Stimulated activated naive CD8-positive, alpha-beta T cell treated with anti-CD3 and anti-CD28 coated beads, Interleukin-15, Interleukin-2, amounts not matched to agents 100 U/mL and 50 U/mL, for 24 hours (primary cell): ENCODE measurements at regions not wholly inside any gene's neighbourhood (a gene's known extent, or its start where the extent isn't known, plus 50 kb on each side); places are given as distances from the start of the nearest gene placed in this dataset.
"Not testable (repeated sequence)": the region's sequence is repeated elsewhere in the genome, so short reads cannot be mapped to it uniquely, and the experiment has no call there.

ENCODE experiments used
- ATAC-seq: fragments of 150-1000 bp; cut with Tn5 transposase; one replicate; pipeline ENCODE4 v1.10.0; 2021
- DNase-seq: peaks from one replicate; pipeline ENCODE4 v3.0.0; 2021

DNA sequence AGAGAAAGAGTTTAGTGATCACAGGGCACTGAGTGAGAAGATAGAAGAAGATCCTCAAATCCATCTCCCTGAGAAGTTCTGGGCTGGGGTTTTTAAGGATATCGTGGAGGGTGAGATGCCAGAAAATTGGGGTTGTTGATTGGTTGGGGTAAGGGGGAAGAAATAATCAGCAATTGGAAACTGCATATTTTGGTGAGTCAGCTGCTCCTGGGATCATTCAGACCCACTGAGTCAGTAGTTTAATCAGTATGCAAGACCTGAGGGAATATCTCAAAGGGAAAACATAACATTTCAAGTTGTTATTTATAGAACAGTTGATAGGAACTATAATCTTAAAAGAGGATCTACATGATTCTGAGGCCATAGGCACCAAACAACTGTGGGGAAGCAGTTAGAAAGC lies 183.4 kb downstream of the FCRL5 start:
- DNase-seq, ATAC-seq: not testable (repeated sequence)

DNA sequence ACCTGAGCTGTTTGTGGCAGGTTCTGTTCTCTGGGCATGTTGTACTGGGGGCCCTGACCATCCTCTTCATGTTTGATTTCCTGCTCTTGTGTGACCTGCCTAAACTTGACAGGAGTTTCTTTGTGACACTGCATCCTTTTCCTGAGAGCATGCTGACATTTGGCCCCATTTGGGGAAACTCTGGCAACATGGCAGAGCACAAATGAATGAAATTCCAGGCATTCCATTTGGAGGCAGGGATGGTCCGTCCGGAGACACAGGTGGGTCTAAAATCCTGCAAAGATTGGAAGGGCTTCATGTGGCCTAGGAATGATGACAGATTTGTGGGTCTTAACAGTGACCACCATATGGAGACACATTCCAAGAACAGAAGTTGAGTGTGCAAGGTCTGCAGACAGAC lies 184.0 kb downstream of the FCRL5 start:
- ATAC-seq, result no peak
- no peak for DNase-seq

DNA sequence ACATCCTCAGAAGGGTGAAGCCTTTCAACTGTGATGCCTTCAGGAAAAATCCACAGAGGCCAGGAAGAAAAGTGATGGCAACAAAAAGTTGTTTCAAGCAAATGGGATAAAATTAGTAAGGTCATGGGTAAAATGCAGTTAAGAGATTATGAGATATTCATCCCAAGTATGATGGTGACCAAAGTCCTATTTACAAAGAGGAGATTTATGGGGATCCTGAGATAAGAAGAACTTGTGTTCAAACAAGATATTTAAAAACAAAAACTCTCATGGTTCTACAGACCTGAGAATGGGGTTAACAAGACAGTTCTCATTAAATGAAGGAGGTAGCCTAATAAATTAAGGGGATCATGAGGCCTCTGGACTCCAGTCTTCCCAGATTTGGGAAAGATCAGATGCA lies 184.4 kb downstream of the FCRL5 start:
- ATAC-seq, result no peak
- DNase-seq, result no peak

DNA sequence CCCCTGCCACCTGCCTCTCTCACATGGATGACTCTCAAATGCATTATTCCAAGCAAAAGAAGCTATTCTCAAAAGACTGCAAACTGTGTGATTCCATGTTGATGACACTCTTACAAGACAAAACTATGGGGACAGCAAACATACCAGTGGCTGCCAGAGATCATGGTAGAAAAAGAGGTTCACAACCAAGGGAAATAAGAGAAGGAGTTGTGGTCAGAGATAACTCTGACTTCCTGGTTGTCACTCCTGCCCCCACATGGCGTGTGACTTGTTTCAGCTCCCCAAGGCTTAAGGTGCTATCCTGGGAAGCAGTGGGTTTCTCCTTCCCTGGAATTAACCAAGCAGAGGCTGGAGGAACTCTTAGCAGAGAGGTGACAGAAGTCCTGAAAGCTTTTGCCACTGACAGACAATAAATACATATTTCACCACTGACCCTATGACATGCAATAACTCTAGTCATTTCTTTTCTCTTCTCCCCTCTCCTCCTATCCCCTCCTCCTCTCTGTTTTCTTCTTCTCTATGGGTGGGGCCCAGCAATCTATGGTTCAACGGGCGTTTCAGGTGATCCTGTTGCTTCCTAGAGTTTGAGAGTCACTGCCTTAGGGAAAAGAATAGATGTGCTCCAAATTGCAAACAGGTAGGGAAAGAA lies 185.1 kb downstream of the FCRL5 start:
- ATAC-seq (no peak), DNase-seq (no peak)

DNA sequence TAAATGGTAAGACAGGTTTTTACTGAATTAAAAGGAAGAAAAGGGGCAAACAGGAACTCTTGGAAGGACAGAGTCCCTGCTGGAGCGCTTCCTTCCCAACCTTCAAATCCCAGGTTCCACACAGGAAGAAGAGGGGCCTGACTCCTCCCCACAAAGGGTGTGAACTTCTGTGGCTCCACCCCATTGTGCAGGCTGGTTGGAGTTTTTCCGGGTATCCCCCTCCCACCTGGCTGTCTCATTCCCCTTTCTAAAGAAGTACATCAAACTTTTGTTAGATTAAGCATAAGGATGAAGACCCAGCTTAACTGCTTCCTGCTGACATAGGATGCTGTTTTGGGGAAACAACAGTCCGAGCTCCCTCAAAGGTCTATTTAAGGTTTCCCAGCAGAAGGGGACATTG lies 187.7 kb downstream of the FCRL5 start:
- ATAC-seq (no peak), DNase-seq (no peak)

DNA sequence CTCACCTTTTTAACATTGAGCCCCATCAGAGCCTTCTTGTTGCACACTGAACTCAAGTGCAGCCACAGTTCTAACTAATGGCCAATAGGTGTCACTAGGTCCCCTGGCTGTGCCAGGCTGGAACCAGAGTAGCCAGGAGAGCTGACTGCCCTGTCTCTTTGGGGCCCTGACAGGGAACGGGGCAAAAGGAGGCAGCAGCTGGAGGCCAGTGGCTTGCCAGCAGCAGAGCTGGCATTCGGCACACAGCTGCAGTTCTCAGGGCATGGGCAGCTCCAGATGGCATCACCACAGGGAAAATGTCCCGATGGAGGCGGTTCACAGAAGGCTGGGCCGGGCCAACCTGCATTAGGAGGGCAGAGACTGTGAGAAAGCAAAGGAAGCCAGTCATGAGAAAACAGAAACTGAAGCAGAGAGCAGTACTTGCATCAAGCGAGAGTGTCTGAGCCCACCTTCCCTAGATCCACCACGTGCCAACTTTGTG lies 188.6 kb downstream of the FCRL5 start:
- peak; percentile 61 for ATAC-seq
- no peak for DNase-seq

DNA sequence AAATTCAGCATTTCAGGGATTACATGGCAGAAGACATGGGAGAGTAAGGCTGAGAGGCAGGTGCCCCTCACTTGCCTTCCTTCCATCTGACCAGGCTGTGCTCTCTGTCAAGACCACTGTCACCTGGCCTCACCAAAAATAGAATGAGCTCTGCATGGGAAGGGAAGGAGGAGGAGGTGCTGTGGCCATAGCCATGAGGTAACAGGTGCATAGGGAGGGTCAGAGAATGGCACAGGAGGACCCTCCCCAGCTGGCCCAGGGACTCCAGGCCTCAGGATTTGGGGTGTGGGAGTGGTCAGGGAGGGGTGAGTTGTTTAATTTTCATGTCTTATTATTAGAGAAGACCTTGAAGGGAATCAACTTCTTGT lies 192.3 kb downstream of the FCRL5 start:
- DNase-seq, result no peak
- ATAC-seq, result no peak

DNA sequence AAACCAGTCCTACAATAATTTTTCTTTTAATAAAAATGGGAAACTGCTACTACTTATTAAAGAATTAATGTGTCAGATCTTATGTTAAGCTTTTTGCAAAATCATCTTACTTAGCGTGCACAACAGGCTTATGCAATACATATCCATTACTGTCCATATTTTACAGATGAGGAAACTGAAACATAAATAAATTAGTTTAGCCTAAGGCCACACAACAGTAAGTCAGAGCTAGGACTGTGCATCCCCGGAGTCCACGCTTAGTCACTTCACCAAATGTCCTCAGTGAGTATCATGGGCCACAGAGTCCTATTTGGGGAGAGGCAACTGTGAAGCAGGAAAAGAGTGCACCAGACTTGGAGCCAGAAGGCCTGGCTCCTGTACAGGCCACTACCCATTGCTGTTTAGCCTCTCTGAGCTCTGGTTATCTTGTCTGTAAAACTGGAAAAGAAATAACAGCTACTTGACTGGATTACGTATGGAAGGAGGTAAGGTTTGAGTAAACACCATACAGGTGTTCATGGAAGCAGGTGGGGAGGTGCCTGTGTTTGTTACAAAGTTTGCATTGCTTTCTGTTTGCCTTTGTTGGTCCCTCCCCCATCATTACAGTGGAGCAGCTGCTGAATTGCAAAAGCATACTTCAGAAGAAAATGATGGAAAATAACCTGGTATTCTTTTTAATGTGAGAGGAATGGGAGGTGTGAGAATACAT lies 192.8 kb downstream of the FCRL5 start:
- ATAC-seq, result no peak
- DNase-seq, result no peak

DNA sequence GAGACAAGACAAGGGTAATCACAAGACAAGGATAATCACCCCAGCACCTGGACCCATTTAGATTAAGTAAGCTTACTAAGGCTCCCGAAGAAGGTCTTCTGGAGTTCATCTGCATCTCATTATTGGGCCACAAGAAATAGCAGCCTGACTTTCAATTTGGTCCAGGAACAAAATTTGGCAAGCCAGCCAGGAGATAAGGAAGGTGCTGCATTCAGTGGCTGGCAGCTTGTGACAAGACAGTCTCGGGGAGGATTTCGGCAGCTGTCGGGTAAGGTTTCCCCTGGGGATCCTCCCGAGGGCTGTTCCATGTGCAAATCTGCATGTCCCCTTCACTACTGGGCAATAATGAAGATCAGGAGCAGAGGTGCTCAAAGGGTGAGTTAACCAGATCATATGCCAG lies 195.2 kb downstream of the FCRL5 start:
- DNase-seq (no peak), ATAC-seq (no peak)

DNA sequence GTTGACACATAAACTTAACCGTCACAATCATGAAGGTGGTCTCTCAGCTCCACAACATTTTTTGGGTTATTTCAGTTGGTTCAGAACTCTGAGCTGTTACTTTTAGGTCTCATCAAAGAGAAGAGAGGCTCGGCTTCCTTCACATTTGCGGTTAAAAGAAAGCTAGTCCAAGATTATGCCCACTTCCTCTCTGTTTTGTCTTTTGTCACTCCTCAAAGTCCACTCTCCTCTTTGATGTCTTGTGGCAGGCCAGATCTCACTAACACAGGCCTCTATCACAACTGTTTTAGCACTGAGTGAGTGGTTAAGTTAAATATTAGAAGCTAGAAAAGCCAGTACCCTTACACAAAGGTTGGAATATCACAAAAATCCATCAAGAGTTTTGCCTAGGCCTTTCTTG lies 195.7 kb downstream of the FCRL5 start:
- ATAC-seq, result no peak
- no peak for DNase-seq

DNA sequence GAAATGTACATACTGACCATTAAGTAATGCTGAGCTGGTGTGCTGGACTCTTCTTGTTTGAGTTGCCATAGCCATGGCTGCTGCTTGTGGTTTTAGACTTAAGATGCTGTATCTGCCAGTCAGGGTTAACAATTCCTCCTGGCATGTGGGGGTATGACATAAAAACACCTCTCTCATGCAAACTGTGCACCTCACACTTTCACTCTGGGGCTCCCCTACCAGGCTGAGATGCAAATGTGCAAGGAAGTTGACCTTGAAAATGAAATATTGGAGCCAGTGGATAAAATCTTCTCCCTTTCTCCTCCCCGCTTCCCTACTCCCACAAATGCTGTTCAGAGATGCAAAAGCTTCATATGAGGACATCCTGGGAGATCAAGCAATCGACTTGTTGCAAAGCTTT lies 198.8 kb downstream of the FCRL5 start:
- ATAC-seq (no peak), DNase-seq (no peak)

DNA sequence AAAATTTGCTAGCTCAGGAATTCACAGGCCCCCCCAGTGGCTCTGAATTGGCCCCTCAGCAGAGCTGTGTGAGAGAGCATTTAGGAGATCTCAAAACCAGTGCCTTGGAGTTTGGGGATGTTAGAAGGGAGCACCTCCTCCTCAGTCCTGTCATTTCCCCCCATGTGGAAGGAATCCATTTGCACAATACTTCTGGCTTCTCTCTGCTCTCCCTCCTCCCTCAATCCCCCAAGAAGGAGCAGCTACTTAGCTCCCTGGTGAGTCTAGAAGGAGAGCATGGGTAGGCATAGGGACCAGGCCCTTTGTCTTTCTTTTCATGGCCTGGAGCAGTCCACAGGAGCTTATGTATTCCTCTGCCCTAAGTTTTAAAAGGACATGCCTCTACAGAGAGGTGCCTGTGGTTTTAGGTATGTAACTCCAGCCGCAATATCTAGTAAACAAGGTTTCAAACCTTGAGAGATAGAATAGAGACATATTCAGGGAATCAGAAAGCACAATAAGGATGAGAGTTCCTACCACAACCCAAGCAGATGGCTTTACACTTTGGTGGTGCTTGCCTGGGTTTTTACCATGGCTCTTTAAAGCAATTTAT lies 199.4 kb downstream of the FCRL5 start:
- no peak for ATAC-seq

DNA sequence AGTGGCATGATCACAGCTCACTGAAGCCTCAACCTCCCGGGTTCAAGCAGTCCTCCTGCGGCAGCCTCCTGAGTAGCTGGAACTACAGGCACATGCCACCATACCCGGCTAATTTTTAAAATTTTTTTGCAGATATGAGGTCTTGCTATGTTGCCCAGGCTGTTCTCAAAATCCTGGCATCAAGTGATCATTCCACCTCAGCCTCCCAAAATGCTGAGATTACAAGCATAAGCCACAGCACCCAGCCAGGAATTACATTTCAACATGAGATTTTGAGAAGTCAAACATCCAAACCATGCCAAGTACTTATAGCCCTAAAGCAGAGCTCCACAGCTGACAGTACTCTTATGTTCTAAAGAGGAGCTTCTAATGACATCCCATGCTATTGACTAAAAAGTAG lies 200.1 kb downstream of the FCRL5 start:
- ATAC-seq (no peak), DNase-seq (no peak)

More for the DNA sequence above, 199.4 kb downstream of the FCRL5 start:
- no peak for DNase-seq

DNA sequence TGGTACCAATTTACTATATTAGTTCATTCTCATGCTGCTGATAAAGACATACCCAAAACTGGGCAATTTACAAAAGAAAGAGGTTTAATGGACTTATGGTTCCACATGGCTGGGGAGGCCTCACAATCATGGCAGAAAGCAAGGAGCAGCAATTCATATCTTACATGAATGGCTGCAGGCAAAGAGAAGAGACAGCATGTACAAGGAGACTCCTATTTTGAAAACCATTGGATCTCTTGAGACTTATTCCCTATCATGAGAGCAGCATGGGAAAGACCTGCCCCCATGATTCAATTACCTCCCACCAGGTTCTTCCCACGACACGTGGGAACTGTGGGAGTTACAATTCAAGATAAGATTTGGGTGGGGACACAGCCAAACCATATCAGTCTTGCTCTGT lies 200.5 kb downstream of the FCRL5 start:
- ATAC-seq, DNase-seq: not testable (repeated sequence)

DNA sequence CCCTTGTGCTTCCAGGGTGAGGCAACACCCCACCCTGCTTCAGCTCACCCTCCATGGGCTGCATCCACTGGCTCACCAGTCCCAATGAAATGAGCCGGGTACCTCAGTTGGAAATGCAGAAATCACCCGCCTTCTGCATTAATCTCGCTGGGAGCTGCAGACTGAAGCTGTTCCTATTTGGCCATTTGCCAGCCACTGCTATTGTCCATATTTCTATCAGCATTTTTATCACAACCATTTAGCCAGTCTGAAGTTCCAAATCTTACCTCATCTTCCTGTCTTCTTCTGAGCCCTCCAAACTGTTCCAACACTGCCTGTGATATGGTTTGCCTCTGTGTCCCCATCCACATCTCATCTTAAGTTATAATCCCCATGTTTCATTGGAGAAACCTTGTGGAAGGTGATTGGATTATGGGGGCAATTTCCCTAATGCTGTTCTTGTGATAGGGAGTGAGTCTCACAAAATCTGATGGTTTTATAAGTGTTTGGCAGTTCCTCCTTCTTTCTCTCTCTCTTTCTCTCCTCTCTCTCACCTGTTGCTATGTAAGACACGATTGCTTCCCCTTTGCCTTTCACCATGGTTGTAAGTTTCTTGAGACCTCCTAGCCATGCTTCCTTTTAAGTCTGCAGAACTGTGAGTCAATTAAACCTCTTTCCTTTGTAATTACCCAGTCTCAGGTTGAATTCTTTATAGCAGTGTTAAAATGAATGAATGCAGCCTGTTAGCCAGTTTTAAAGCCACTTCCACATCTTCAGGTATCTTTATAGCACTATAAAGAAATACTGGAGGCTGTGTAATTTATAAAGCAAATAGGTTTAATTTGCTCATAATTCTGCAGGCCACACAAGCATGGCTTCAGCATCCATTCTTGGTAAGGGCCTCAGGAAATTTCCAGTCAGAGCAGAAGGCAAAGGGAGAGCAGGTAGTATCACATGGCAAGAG lies 203.5 kb downstream of the FCRL5 start:
- DNase-seq (no peak), ATAC-seq (no peak)

DNA sequence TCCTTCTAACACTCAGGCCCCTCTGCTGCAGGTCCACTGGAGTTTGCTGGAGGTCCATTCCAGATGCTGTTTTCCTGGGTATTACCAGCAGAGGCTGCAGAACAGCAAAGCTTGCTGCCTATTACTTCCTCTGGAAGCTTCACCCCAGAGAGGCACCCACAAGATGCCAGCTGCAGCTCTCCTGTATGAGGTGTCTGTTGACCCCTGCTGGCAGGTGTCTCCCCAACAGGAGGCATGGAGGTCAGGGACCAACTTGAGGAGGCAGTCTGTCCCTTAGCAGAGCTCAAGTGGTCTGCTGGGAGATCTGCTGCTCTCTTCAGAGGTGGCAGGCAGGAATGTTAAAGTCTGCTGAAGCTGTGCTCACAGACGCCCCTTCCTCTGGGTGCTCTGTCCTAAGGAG lies 204.8 kb downstream of the FCRL5 start:
- ATAC-seq, result no peak
- DNase-seq, result no peak

DNA sequence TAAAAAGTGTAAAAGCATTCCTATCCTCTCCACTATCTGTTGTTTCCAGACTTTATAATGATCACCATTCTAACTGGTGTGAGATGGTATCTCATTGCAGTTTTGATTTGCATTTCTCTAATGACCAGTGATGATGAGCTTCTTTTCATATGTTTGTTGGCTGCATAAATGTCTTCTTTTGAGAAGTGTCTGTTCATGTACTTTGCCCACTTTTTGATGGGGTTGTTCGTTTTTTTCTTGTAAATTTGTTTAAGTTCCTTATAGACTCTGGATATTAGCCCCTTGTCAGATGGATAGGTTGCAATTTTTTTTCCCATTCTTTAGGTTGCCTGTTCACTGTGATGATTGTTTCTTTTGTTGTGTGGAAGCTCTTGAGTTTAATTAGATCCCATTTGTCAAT lies 199.6 kb upstream of the ETV3 start:
- ATAC-seq, DNase-seq: not testable (repeated sequence)

DNA sequence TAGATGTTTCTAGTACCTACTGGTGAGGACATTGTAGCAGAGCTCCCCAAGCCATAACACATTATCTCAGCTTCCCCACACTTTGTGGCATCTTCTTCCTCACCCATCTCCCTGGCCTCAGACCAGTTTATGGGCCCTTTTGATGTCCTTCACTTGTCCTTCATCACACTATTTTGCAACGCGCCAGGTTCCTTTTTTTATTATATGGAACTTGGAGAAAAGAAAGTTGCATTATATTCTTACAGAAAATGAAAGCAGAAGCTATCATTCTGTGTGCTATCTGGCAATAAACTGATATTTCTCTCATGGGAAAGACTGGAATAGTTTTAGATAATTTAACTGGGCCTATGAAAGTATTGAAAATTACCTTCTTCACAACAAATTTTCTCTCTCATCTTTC lies 196.9 kb upstream of the ETV3 start:
- no peak for ATAC-seq
- DNase-seq, result no peak

DNA sequence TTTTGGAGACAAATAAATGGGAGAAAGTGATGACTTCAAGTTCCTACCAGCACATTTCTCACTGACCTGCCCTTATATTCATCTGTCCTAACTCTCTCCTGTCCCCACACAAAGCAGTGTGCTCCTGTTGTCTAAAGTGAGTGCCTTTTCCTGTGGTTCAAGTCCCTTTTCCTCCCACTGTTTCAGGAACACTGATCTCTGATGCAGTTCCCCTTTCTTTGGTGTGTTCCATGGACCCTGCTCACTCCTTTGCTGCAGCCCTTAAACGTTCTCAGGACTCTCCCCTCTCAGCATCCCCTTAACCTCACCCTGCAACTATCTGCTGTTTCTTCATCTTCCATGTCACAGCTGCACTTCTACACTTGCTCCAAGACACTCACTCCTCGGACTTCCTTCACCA lies 195.8 kb upstream of the ETV3 start:
- no peak for ATAC-seq
- DNase-seq, result no peak

DNA sequence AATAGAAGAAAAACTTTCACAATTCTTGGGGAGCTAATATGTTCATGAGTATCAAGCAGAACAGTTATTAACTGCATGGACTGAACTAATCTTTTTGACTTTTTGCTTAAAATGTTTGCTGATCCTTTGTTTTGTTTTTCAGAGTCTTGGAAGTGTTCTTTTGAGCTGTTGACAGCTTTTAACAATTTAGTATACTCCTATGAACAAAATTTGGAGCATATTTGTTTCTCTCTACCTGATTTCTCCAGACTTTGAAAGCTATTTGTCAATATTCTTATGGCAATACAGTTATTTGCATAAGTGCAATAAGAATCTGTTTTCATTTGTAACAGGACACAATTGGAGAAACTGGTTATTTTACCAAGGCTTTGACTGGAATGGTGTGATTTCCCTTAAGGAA lies 192.0 kb upstream of the ETV3 start:
- not testable (repeated sequence) for DNase-seq, ATAC-seq

DNA sequence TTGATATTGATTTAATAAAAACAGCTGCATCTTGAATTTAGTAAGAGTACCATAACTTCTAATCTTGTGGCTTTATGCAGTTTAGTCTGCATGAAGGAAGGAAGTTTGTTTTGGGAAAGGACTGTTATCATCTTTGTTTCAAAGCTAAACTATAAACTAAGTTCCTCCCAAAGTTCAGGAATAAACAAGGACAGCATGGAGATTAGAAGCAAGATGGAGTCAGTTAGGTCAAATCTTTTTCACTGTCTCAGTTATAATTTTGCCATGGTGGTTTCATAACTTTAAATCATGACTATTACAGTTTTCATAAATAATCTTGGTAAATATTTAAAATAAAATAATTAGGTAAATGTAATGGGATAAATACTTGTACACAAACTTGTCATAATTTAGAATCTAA lies 189.9 kb upstream of the ETV3 start:
- ATAC-seq, DNase-seq: not testable (repeated sequence)

DNA sequence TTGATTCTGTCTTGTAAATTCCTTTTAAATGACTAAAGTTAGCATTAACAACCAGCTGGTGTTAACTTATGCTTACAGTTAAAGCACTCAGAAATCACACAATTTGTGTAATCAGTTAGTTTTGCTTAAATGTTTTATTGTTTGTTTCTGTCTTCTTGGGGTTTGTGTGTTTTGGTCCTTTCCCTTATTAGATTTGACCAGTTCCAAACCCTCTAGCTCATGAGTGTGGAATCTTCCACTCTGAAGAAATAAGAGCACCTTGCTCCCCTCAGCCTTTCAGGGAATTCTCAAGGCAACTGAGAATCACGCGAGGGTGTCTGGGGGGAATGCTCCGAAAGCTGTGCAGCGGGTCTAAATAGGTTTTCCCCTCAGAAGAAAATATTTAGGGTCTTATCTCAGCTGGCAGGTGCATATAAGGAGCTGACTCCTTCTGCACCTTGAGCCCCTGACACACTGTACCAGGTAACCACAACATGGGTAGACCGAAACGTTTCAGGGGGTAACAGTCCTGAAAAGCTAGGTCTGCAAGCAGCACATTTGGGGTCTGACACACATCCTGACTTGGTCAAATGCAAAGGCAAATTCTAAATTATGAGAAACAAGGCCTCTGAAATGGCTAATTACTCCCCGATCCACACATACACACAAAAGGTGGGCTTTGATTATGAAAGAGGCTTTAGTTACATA lies 188.1 kb upstream of the ETV3 start:
- ATAC-seq (no peak), DNase-seq (no peak)
